ENCODE measurements at regions not wholly inside any gene's neighbourhood (a gene's known extent, or its start where the extent isn't known, plus 50 kb on each side); places are given as distances from the start of the nearest gene placed in this dataset.

DNA sequence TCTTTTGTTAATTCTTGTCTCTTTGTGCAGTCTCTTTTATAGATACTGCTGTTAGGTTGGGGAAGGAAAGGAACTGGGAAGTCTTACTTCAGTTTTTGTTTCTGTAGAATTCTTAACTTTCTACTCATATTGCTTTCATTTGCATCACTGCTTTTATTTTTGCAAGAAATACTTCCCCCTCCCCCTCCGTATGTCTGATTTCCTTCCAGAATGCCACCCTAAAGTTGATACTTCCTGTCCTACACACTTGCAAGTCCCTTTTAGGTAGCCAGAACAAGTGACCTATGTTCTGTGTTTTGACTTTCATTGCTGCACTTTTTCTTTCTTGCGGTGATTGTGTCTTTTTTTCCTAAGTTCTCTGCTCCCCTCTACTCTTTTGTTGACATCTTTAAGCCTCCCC lies 477.4 kb downstream of the RSL24D1 start:
- DNase-seq = no peak

DNA sequence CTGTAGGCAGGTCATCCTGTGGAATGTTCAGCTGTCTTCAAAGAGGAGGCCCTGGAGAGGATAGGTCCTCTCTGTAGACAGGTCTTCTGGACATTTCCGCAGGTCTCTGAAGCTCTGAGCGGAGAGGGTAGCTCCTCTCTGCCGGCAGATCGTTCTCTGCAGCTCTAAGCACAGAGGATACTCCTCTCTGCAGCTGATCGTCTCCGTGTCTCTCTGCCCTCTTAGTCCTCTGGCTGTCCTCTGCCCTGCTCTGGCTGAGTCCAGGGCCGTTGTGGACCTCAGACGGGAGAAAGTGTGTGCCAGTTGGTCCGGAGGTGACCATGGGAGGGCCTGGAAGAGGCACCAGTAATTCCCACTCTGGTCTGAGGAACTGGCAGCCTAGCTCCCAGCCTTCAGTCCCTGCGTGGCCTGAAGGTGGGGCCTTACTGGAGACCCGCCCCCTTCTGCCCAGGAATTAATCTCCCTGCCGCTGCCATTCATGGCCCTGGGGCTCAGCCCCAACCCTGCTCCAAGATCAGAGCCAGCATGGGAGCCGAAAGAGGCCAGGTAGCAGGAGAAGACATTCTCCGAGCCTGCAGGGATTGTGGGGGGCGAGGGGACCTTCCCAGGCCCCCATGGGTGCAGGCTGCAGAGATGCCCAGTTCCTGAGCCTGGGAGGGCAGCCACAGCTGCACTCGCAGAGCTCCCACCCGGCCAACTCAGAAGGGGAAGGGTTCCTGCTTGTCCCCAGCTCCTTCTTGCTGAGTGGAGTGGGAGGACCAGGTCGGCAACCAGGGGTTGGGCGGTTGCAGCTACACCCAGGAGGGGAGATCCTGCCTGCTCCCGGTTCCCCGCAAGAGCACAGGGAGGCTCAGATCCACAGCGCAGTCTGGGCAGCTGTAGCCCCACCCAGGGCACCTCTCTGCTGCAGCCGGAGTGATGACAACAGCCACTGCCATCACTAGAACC lies 488.7 kb downstream of the RSL24D1 start:
- DNase-seq = no peak

- DNase-seq = no peak
Observed at GRCh38 chr15:54687628-54688027, 509.1 kb downstream of the RSL24D1 start.
